ENCODE measurements at regions not wholly inside any gene's neighbourhood (a gene's known extent, or its start where the extent isn't known, plus 50 kb on each side); places are given as distances from the start of the nearest gene placed in this dataset.

DNA sequence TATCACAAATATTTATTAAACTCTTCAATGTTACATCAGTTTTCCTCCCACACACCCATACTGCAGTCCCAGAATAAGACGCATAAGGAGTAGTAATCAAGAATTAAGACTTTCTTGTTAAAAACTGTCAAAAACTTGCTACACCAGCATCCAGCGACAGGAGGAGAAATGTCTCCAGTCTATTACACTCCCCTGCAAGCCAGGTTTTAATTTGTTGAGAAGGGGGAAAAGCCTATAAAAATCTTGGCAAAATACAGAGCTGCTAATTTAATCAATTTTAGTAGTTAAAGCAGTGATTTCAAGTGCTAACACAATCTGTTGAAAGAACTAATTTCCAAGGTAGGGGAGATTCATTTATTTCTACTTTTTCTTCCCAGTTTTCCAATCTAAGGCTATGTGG is 102.0 kb upstream of the MED13 start:
- Histone ChIP-seq H3K9me3 (ENCODE audit: control insufficient read depth, insufficient read depth, low read depth, low read length) (no peaks in the 10 kb centered on the region), H3K27ac (ENCODE audit: low read length) (no peak overlapping the region), H3K27me3 (ENCODE audit: control insufficient read depth, insufficient read depth, low read length) (no peaks in the 10 kb centered on the region), H3K4me1 (ENCODE audit: control insufficient read depth, insufficient read depth, low read length) (no peaks in the 10 kb centered on the region), H3K4me3 (ENCODE audit: low read depth in 2 of 2, low read length in 2 of 2) (no peak overlapping the region), H3K36me3 (ENCODE audit: control insufficient read depth, insufficient read depth, low read length) (no peaks in the 10 kb centered on the region)
- TF ChIP-seq POLR2AphosphoS5 (IDR thresholded peaks at IDR 0.05; ENCODE audit: low read depth, low read length) = no peak
- no TSS peak for BruUV-seq (replicated peaks)
- ChIA-PET POLR2A (no interaction called here), CTCF (no interaction called here)
- intact Hi-C loops (cut with micrococcal nuclease; ENCODE audit: unreplicated experiment) = no loop called here
- in situ Hi-C loops (cut with HindIII; ENCODE audit: low pct_unique_long_range_greater_than_20kb, low sequenced_read_pairs) = no loop called here
- no peak for DNase-seq (ENCODE audit: low read depth, low spot score)
- ATAC-seq = no peak

GRCh38 chr17:62164747-62165722 is 100.0 kb upstream of the MED13 start:
- intact Hi-C loops (cut with micrococcal nuclease; ENCODE audit: unreplicated experiment) = no loop called here
- CTCF ChIA-PET = no interaction called here
- Histone ChIP-seq H3K9me3 (ENCODE audit: control insufficient read depth, insufficient read depth, low read depth, low read length) (no peaks in the 10 kb centered on the region), H3K4me1 (ENCODE audit: control insufficient read depth, insufficient read depth, low read length) (no peaks in the 10 kb centered on the region), H3K4me3 (ENCODE audit: low read depth in 2 of 2, low read length in 2 of 2) (no peak overlapping the region), H3K27ac (ENCODE audit: low read length) (no peak overlapping the region), H3K36me3 (ENCODE audit: control insufficient read depth, insufficient read depth, low read length) (no peaks in the 10 kb centered on the region), H3K27me3 (ENCODE audit: control insufficient read depth, insufficient read depth, low read length) (no peaks in the 10 kb centered on the region)
- in situ Hi-C loops (cut with HindIII; ENCODE audit: low pct_unique_long_range_greater_than_20kb, low sequenced_read_pairs) = no loop called here
- no peak for TF ChIP-seq POLR2AphosphoS5 (IDR thresholded peaks at IDR 0.05; ENCODE audit: low read depth, low read length)
- no peak for TF ChIP-seq CTCF (IDR thresholded peaks at IDR 0.05)
- TF ChIP-seq SIN3A (IDR thresholded peaks at IDR 0.05; ENCODE audit: borderline replicate concordance, insufficient read depth, low read depth, low read length) = no peak
- no peak for TF ChIP-seq TCF7L2 (IDR thresholded peaks at IDR 0.05; ENCODE audit: low read depth, low read length)
- TF ChIP-seq, protein P1, sequence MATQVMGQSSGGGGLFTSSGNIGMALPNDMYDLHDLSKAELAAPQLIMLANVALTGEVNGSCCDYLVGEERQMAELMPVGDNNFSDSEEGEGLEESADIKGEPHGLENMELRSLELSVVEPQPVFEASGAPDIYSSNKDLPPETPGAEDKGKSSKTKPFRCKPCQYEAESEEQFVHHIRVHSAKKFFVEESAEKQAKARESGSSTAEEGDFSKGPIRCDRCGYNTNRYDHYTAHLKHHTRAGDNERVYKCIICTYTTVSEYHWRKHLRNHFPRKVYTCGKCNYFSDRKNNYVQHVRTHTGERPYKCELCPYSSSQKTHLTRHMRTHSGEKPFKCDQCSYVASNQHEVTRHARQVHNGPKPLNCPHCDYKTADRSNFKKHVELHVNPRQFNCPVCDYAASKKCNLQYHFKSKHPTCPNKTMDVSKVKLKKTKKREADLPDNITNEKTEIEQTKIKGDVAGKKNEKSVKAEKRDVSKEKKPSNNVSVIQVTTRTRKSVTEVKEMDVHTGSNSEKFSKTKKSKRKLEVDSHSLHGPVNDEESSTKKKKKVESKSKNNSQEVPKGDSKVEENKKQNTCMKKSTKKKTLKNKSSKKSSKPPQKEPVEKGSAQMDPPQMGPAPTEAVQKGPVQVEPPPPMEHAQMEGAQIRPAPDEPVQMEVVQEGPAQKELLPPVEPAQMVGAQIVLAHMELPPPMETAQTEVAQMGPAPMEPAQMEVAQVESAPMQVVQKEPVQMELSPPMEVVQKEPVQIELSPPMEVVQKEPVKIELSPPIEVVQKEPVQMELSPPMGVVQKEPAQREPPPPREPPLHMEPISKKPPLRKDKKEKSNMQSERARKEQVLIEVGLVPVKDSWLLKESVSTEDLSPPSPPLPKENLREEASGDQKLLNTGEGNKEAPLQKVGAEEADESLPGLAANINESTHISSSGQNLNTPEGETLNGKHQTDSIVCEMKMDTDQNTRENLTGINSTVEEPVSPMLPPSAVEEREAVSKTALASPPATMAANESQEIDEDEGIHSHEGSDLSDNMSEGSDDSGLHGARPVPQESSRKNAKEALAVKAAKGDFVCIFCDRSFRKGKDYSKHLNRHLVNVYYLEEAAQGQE (IDR thresholded peaks at IDR 0.05; ENCODE audit: insufficient read depth in 1 of 2, low read depth in 2 of 2, low read length in 1 of 2) = no peak
- no peak for DNase-seq (ENCODE audit: low read depth, low spot score)
- ATAC-seq = no peak; the same call in 1 of the 2 replicates
- POLR2A ChIA-PET = no interaction called here
- no TSS peak for BruUV-seq (replicated peaks)

- Histone ChIP-seq H3K36me3 (ENCODE audit: control insufficient read depth, insufficient read depth, low read length) (no peaks in the 10 kb centered on the region), H3K27ac (ENCODE audit: low read length) (no peak overlapping the region), H3K4me3 (ENCODE audit: low read depth in 2 of 2, low read length in 2 of 2) (no peak overlapping the region), H3K9me3 (ENCODE audit: control insufficient read depth, insufficient read depth, low read depth, low read length) (no peaks in the 10 kb centered on the region), H3K4me1 (ENCODE audit: control insufficient read depth, insufficient read depth, low read length) (no peaks in the 10 kb centered on the region), H3K27me3 (ENCODE audit: control insufficient read depth, insufficient read depth, low read length) (no peaks in the 10 kb centered on the region)
- intact Hi-C loops (cut with micrococcal nuclease; ENCODE audit: unreplicated experiment) (no loop called here), in situ Hi-C loops (cut with HindIII; ENCODE audit: low pct_unique_long_range_greater_than_20kb, low sequenced_read_pairs) (no loop called here)
- DNase-seq (ENCODE audit: low read depth, low spot score) = no peak
- TF ChIP-seq SIN3A (IDR thresholded peaks at IDR 0.05; ENCODE audit: borderline replicate concordance, insufficient read depth, low read depth, low read length) (no peak), CTCF (IDR thresholded peaks at IDR 0.05) (no peak), TCF7L2 (IDR thresholded peaks at IDR 0.05; ENCODE audit: low read depth, low read length) (no peak), POLR2AphosphoS5 (IDR thresholded peaks at IDR 0.05; ENCODE audit: low read depth, low read length) (no peak)
- TF ChIP-seq, protein P1 (IDR thresholded peaks at IDR 0.05; ENCODE audit: insufficient read depth in 1 of 2, low read depth in 2 of 2, low read length in 1 of 2) = no peak
- ChIA-PET CTCF (no interaction called here), POLR2A (no interaction called here)
- BruUV-seq (replicated peaks) = no TSS peak
- no peak for ATAC-seq
Measured at GRCh38 chr17:62163847-62164246, 98.8 kb upstream of the MED13 start.
